SK-N-SH treated with all-trans-retinoic acid at 6 μM for 48 hours (cell line): ENCODE measurements at regions not wholly inside any gene's neighbourhood (a gene's known extent, or its start where the extent isn't known, plus 50 kb on each side); places are given as distances from the start of the nearest gene placed in this dataset.

Experiments
- ARNTL ChIP-seq: fragments of 450-650 bp; formaldehyde crosslinking; IDR thresholded peaks from 2 replicates; pipeline ENCODE4 v1.5.0; 2020; ENCODE audit warnings: low read depth, mild to moderate bottlenecking, moderate library complexity, borderline replicate concordance
- CREB5 ChIP-seq: fragments of 250-450 bp; sonication (Bioruptor Pico); IDR thresholded peaks from 2 replicates; pipeline ENCODE4 v1.5.1; 2020; ENCODE audit warnings: low read depth, mild to moderate bottlenecking, moderate library complexity
- ESRRG ChIP-seq: fragments of 250-450 bp; sonication (Bioruptor Pico); IDR thresholded peaks from 2 replicates; pipeline ENCODE4 v1.6.1; 2021; ENCODE audit warnings: mild to moderate bottlenecking
- RARB ChIP-seq: fragments of 250-450 bp; sonication (Bioruptor Pico); IDR thresholded peaks from 2 replicates; pipeline ENCODE4 v1.8.0; 2021; ENCODE audit warnings: mild to moderate bottlenecking, moderate library complexity
- TOX ChIP-seq: fragments of 250-450 bp; sonication (Bioruptor Pico); IDR thresholded peaks from 2 replicates; pipeline ENCODE4 v1.8.0; 2021; ENCODE audit warnings: mild to moderate bottlenecking, moderate library complexity, borderline replicate concordance
- ZC3H10 ChIP-seq: fragments of 250-450 bp; sonication (Bioruptor Pico); IDR thresholded peaks from 2 replicates; pipeline ENCODE4 v1.5.1; 2021; ENCODE audit warnings: mild to moderate bottlenecking, moderate library complexity
- ZNF565 ChIP-seq: fragments of 450-650 bp; formaldehyde crosslinking; conservative IDR thresholded peaks from 2 replicates; pipeline ENCODE4 v1.5.0; 2020; ENCODE audit warnings: low read depth, mild to moderate bottlenecking, moderate library complexity

GRCh38 chr4:43564591-43564990 lies 672.1 kb downstream of the GRXCR1 start:
- TF ChIP-seq CREB5 (CRISPR knock-in tag) = no peak
- TF ChIP-seq ZC3H10 (CRISPR knock-in tag) = no peak
- no peak for TF ChIP-seq RARB (CRISPR knock-in tag)
- no peak for TF ChIP-seq ZNF565 (CRISPR knock-in tag)
- TF ChIP-seq TOX (CRISPR knock-in tag) = no peak
- TF ChIP-seq ARNTL (CRISPR knock-in tag) = no peak
- no peak for TF ChIP-seq ESRRG (CRISPR knock-in tag)
